ENCODE measurements at regions not wholly inside any gene's neighbourhood (a gene's known extent, or its start where the extent isn't known, plus 50 kb on each side); places are given as distances from the start of the nearest gene placed in this dataset.

DNA sequence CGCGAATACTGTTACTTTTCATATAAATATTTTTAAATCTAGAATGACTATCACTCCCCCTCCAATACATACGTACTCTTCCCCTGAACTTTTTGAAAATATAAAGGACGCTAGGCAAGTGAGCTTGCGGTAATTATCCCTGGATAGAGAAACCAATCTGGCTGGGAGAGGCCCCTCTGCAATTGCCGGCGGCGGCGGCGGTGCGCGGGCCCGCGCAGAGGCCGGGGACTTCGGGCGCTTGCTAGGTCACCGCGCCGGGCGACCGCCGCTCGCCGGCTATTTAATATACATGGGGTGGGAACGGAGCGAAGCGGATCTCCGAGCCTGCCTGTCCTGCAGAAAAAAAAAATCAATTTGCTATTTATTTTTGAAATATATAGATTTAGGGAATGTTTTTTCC lies 416.3 kb upstream of the ESRRG start:
- Histone ChIP-seq H3K4me3 (ENCODE audit: low read depth, low read length) (no peak overlapping the region), H3K4me1 (ENCODE audit: control insufficient read depth, insufficient read depth, low read length, unreplicated experiment) (peaks cover 5% of the 10 kb centered on the region), H2AFZ (ENCODE audit: low read length, unreplicated experiment) (no peak overlapping the region), H3K27ac (ENCODE audit: low read depth, low read length) (no peak overlapping the region), H3K36me3 (ENCODE audit: insufficient read depth, low read length) (no peaks in the 10 kb centered on the region), H3K79me2 (ENCODE audit: control insufficient read depth, insufficient read depth, low read length, unreplicated experiment) (no peaks in the 10 kb centered on the region), H3K27me3 (ENCODE audit: insufficient read depth, low read length) (peaks cover 68% of the 10 kb centered on the region)

- H3K27ac ChIP-seq (ENCODE audit: low read depth, low read length), result no peak overlapping the region
- H3K36me3 ChIP-seq (ENCODE audit: insufficient read depth, low read length), result no peaks in the 10 kb centered on the region
- peaks cover 74% of the 10 kb centered on the region for H3K27me3 ChIP-seq (ENCODE audit: insufficient read depth, low read length)
- no peak overlapping the region for H3K4me3 ChIP-seq (ENCODE audit: low read depth, low read length)
- H3K79me2 ChIP-seq (ENCODE audit: control insufficient read depth, insufficient read depth, low read length, unreplicated experiment), result no peaks in the 10 kb centered on the region
- peaks cover 5% of the 10 kb centered on the region for H3K4me1 ChIP-seq (ENCODE audit: control insufficient read depth, insufficient read depth, low read length, unreplicated experiment)
- H2AFZ ChIP-seq (ENCODE audit: low read length, unreplicated experiment), result no peak overlapping the region
Measured at GRCh38 chr1:217138799-217139466, 415.7 kb upstream of the ESRRG start.

DNA sequence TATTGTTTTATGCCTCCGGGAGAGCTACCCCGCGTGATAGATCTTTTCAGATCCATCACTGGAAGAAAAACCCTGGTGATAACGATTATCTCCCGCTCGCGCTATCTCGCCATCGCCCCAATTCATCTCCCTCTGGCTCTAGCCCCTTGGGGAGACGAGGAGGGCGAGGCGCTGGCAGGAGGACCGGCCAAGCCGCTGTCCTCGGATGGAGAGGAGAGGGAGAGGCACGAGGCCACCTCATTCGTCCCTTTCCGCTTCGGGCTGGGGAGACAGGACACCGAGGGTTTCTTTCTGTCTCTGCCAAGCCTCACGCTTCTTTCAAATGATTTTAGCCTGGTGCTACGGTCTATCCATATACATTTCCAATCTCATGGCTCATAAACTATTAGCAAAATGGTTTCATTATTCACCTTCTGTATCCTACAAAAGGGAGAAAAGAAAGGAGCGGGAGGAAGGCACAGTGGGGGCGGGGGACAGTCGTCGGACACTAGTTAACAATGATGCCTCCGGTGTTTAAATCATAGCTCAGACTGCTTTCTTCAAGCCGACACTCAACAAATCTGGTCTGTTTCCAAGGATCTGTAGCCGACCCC lies 415.0 kb upstream of the ESRRG start:
- peak overlapping the region; percentile 9; the same call in 1 of the 2 replicates for H3K4me3 ChIP-seq (ENCODE audit: low read depth, low read length)
- no peak overlapping the region for H2AFZ ChIP-seq (ENCODE audit: low read length, unreplicated experiment)

DNA sequence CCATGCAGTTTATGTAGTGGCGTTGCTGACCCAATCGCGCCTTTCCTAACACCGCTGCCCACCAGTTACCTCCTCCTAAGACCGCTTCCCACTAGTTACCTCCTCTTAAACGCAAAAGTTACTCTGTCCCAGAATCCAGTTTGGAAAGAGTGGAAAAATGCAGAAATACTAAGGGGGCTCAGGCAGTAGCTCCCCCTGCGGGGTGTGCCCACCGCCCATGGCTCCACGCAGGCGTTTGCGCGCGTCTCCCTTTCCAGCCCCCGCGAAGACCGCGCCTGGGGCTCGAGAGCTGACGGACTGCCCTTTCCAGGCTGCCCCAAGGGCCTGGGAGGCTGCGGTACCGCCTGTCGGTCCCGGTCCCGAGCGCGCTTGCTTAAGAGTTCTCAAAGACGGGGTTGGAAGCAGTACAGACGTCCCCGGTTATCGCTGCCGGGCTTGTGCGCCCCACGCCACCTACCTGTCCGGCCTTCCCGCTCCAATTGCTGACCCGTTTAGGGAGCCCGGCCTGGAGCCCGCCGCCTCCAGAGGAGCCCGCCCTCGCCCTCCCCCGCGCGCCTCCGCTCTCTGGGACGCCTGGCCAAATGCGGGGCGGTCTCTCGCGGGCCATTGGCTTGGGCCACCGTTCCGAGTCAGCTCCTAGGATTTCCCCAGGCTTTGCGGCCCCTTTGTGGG lies 414.1 kb upstream of the ESRRG start:
- Histone ChIP-seq H3K27ac (ENCODE audit: low read depth, low read length) (no peak overlapping the region), H3K27me3 (ENCODE audit: insufficient read depth, low read length) (peaks cover 89% of the 10 kb centered on the region), H3K4me3 (ENCODE audit: low read depth, low read length) (no peak overlapping the region), H3K4me1 (ENCODE audit: control insufficient read depth, insufficient read depth, low read length, unreplicated experiment) (peaks cover 5% of the 10 kb centered on the region), H3K79me2 (ENCODE audit: control insufficient read depth, insufficient read depth, low read length, unreplicated experiment) (no peaks in the 10 kb centered on the region), H3K36me3 (ENCODE audit: insufficient read depth, low read length) (no peaks in the 10 kb centered on the region), H2AFZ (ENCODE audit: low read length, unreplicated experiment) (no peak overlapping the region)

More for the DNA sequence above, 415.0 kb upstream of the ESRRG start:
- H3K27me3 ChIP-seq (ENCODE audit: insufficient read depth, low read length), result peaks cover 81% of the 10 kb centered on the region
- no peak overlapping the region for H3K27ac ChIP-seq (ENCODE audit: low read depth, low read length)
- H3K36me3 ChIP-seq (ENCODE audit: insufficient read depth, low read length), result no peaks in the 10 kb centered on the region
- H3K4me1 ChIP-seq (ENCODE audit: control insufficient read depth, insufficient read depth, low read length, unreplicated experiment), result peaks cover 5% of the 10 kb centered on the region
- no peaks in the 10 kb centered on the region for H3K79me2 ChIP-seq (ENCODE audit: control insufficient read depth, insufficient read depth, low read length, unreplicated experiment)

DNA sequence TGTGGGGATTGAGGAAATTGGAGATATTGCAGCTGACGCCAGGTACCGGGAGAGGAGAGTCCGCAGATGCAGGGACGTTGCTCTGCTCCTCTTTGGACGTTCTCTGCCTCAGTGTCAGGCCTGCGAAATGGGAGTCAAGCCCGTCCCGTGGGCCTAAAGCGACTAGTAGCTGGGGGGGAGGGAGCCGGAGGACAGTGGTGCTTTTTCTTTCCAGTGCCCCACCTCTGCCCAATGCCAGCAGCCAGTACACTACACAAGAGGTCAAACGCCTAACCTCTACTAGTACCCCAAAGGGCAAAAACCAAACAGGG lies 413.6 kb upstream of the ESRRG start:
- Histone ChIP-seq H2AFZ (ENCODE audit: low read length, unreplicated experiment) (no peak overlapping the region), H3K4me1 (ENCODE audit: control insufficient read depth, insufficient read depth, low read length, unreplicated experiment) (peaks cover 5% of the 10 kb centered on the region), H3K4me3 (ENCODE audit: low read depth, low read length) (no peak overlapping the region)

GRCh38 chr1:217135987-217136894 lies 413.0 kb upstream of the ESRRG start:
- H3K4me1 ChIP-seq (ENCODE audit: control insufficient read depth, insufficient read depth, low read length, unreplicated experiment), result peaks cover 5% of the 10 kb centered on the region
- H3K27ac ChIP-seq (ENCODE audit: low read depth, low read length), result no peak overlapping the region
- H3K4me3 ChIP-seq (ENCODE audit: low read depth, low read length), result peak overlapping the region; percentile 74
- peaks cover 95% of the 10 kb centered on the region for H3K27me3 ChIP-seq (ENCODE audit: insufficient read depth, low read length)
- no peaks in the 10 kb centered on the region for H3K36me3 ChIP-seq (ENCODE audit: insufficient read depth, low read length)
- H3K79me2 ChIP-seq (ENCODE audit: control insufficient read depth, insufficient read depth, low read length, unreplicated experiment), result no peaks in the 10 kb centered on the region
- H2AFZ ChIP-seq (ENCODE audit: low read length, unreplicated experiment), result peak overlapping the region; percentile 69

More for the DNA sequence above, 413.6 kb upstream of the ESRRG start:
- Histone ChIP-seq H3K27me3 (ENCODE audit: insufficient read depth, low read length) (peaks cover 94% of the 10 kb centered on the region), H3K79me2 (ENCODE audit: control insufficient read depth, insufficient read depth, low read length, unreplicated experiment) (no peaks in the 10 kb centered on the region), H3K36me3 (ENCODE audit: insufficient read depth, low read length) (no peaks in the 10 kb centered on the region), H3K27ac (ENCODE audit: low read depth, low read length) (no peak overlapping the region)

DNA sequence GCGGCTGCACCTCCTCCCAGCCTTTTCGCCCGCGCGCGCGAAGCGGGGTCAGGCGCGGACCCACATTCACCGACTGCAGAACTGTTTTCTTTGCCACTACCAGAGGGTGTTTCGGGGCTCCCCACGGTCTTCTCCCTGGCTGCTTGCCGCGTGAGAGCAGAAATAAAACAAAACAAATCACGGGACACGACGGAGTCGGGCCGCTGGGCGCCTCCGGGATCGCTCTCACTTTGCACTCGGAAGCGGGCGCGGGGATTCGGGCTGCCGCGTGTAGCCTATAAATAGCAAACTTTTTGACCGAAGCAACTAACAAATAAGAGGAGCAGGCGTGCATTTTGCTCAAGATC lies 412.3 kb upstream of the ESRRG start:
- peaks cover 5% of the 10 kb centered on the region for H3K4me1 ChIP-seq (ENCODE audit: control insufficient read depth, insufficient read depth, low read length, unreplicated experiment)
- H3K27ac ChIP-seq (ENCODE audit: low read depth, low read length), result no peak overlapping the region
- H2AFZ ChIP-seq (ENCODE audit: low read length, unreplicated experiment), result peak overlapping the region; percentile 69
- no peaks in the 10 kb centered on the region for H3K79me2 ChIP-seq (ENCODE audit: control insufficient read depth, insufficient read depth, low read length, unreplicated experiment)
- H3K36me3 ChIP-seq (ENCODE audit: insufficient read depth, low read length), result no peaks in the 10 kb centered on the region
- peak overlapping the region; percentile 74 for H3K4me3 ChIP-seq (ENCODE audit: low read depth, low read length)
- peaks cover 93% of the 10 kb centered on the region for H3K27me3 ChIP-seq (ENCODE audit: insufficient read depth, low read length)

- H3K4me1 ChIP-seq (ENCODE audit: control insufficient read depth, insufficient read depth, low read length, unreplicated experiment), result peaks cover 5% of the 10 kb centered on the region
- H3K36me3 ChIP-seq (ENCODE audit: insufficient read depth, low read length), result no peaks in the 10 kb centered on the region
- H3K27me3 ChIP-seq (ENCODE audit: insufficient read depth, low read length), result peaks cover 88% of the 10 kb centered on the region
- H2AFZ ChIP-seq (ENCODE audit: low read length, unreplicated experiment), result peak overlapping the region; percentile 69
- H3K4me3 ChIP-seq (ENCODE audit: low read depth, low read length), result peak overlapping the region; percentile 74
- no peak overlapping the region for H3K27ac ChIP-seq (ENCODE audit: low read depth, low read length)
- H3K79me2 ChIP-seq (ENCODE audit: control insufficient read depth, insufficient read depth, low read length, unreplicated experiment), result no peaks in the 10 kb centered on the region
Measured at GRCh38 chr1:217134857-217135568, 411.8 kb upstream of the ESRRG start.

GRCh38 chr1:217133958-217134856 lies 411.0 kb upstream of the ESRRG start:
- H3K27me3 ChIP-seq (ENCODE audit: insufficient read depth, low read length), result peaks cover 82% of the 10 kb centered on the region
- no peak overlapping the region for H3K27ac ChIP-seq (ENCODE audit: low read depth, low read length)
- H3K36me3 ChIP-seq (ENCODE audit: insufficient read depth, low read length), result no peaks in the 10 kb centered on the region
- H2AFZ ChIP-seq (ENCODE audit: low read length, unreplicated experiment), result peak overlapping the region; percentile 69
- H3K4me3 ChIP-seq (ENCODE audit: low read depth, low read length), result peak overlapping the region; percentile 74
- H3K79me2 ChIP-seq (ENCODE audit: control insufficient read depth, insufficient read depth, low read length, unreplicated experiment), result no peaks in the 10 kb centered on the region
- H3K4me1 ChIP-seq (ENCODE audit: control insufficient read depth, insufficient read depth, low read length, unreplicated experiment), result peaks cover 5% of the 10 kb centered on the region
